Upper lobe of right lung (tissue), 1 donor: ENCODE measurements at regions not wholly inside any gene's neighbourhood (a gene's known extent, or its start where the extent isn't known, plus 50 kb on each side); places are given as distances from the start of the nearest gene placed in this dataset.
"Not testable (repeated sequence)": the region's sequence is repeated elsewhere in the genome, so short reads cannot be mapped to it uniquely, and the experiment has no call there.

ENCODE experiments used
- ATAC-seq: fragments of 200-7000 bp; cut with Tn5 transposase; one replicate; pipeline ENCODE4 v1.9.1; 2020; ENCODE audit warnings: mild to moderate bottlenecking, moderate library complexity
- DNase-seq: peaks from one replicate; pipeline ENCODE4 v3.0.0-alpha.2; 2020
- H3K27ac ChIP-seq: fragments of 200-600 bp; one replicate; pipeline ENCODE4 v1.8.0; 2022
- H3K27me3 ChIP-seq: fragments of 200-600 bp; one replicate; pipeline ENCODE4 v1.8.0; 2022; ENCODE audit warnings: mild to moderate bottlenecking
- H3K36me3 ChIP-seq: fragments of 200-600 bp; one replicate; pipeline ENCODE4 v1.8.0; 2022
- H3K4me1 ChIP-seq: fragments of 200-600 bp; one replicate; pipeline ENCODE4 v1.8.0; 2022
- H3K4me3 ChIP-seq: fragments of 200-600 bp; one replicate; pipeline ENCODE4 v1.8.0; 2022; ENCODE audit warnings: mild to moderate bottlenecking
- H3K9me3 ChIP-seq: fragments of 200-600 bp; one replicate; pipeline ENCODE4 v1.8.0; 2022
- intact Hi-C: fragments of 100-400 bp; cut with DNase I; formaldehyde crosslinking; loops from one replicate; pipeline ENCODE4 v1.11.0; 2022
- TF ChIP-seq, protein P1 (sequence below): fragments of 200-600 bp; IDR thresholded peaks from one replicate; pipeline ENCODE4 v1.8.0; 2022; ENCODE audit warnings: antibody characterized with exemption
- donor health status: DM: no; HTN: yes; CAD: no; lungs with severe emphysema.

DNA sequence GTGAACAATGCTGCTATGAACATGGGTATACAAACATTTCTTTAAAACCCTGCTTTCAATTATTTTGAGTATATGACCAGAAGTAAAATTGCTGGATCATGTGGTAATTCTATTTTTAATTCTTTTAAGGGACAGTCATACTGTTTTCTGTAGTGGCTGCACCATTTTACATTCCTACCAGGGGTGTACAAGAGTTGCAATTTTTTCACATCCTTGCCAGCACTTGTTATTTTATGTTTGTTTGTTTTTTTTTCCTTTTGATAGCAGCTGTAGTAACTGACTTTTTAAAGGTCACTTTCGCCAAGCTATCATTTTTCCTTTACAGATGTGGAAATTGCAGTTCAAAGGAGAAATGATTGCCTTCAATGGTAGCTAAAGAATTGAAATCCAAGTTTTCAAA, 99.5 kb downstream of the GPR85 start:
- Histone ChIP-seq H3K27me3 (no peaks in the 10 kb centered on the region), H3K36me3 (no peaks in the 10 kb centered on the region), H3K4me3 (no peak overlapping the region), H3K27ac (no peak overlapping the region), H3K9me3 (no peaks in the 10 kb centered on the region), H3K4me1 (no peaks in the 10 kb centered on the region)
- intact Hi-C loops = no loop called here
- no peak for DNase-seq
- TF ChIP-seq, protein P1, sequence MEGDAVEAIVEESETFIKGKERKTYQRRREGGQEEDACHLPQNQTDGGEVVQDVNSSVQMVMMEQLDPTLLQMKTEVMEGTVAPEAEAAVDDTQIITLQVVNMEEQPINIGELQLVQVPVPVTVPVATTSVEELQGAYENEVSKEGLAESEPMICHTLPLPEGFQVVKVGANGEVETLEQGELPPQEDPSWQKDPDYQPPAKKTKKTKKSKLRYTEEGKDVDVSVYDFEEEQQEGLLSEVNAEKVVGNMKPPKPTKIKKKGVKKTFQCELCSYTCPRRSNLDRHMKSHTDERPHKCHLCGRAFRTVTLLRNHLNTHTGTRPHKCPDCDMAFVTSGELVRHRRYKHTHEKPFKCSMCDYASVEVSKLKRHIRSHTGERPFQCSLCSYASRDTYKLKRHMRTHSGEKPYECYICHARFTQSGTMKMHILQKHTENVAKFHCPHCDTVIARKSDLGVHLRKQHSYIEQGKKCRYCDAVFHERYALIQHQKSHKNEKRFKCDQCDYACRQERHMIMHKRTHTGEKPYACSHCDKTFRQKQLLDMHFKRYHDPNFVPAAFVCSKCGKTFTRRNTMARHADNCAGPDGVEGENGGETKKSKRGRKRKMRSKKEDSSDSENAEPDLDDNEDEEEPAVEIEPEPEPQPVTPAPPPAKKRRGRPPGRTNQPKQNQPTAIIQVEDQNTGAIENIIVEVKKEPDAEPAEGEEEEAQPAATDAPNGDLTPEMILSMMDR = no peak
- ATAC-seq = no peak

DNA sequence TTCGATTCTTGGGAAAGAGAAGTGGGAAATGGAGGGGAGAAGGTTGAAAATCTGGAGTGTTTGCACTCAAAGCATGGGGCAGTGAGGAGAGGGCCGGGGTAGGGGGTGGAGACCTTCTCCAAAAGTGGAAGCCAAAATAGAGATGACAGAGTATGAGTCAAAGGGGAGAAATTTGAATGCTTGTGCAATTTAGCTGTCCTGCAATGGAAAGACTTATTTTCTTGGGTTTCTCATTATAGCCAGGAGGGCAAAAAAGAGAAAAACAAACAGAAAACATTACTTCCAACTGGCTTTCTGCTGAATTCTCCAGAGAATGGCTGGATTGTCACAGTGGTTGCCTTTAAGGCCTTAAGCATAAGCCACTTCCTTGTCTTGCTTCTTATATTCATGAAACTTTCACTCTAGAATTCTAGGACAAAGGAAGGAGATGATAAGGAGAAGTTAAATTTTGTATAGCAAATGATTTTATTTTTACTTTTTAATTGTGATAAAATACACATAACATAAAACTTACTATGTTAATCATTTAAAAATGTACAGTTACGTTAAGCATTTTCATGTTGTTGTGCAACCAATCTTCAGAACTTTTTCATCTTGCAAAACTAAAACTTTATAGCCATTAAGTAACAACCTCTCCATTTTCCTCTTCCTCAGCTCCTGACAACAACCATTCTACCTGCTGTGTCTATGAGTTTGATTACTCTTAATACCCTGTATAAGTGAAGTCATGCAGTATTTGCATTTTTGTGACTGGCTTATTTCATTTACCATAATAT, 100.2 kb downstream of the GPR85 start:
- intact Hi-C loops = no loop called here
- no peak overlapping the region for H3K27ac ChIP-seq
- H3K4me3 ChIP-seq = no peak overlapping the region
- H3K4me1 ChIP-seq = no peaks in the 10 kb centered on the region
- TF ChIP-seq, protein P1 = no peak
- no peak for ATAC-seq
- H3K27me3 ChIP-seq = no peaks in the 10 kb centered on the region
- no peak for DNase-seq
- no peaks in the 10 kb centered on the region for H3K9me3 ChIP-seq
- H3K36me3 ChIP-seq = no peaks in the 10 kb centered on the region

DNA sequence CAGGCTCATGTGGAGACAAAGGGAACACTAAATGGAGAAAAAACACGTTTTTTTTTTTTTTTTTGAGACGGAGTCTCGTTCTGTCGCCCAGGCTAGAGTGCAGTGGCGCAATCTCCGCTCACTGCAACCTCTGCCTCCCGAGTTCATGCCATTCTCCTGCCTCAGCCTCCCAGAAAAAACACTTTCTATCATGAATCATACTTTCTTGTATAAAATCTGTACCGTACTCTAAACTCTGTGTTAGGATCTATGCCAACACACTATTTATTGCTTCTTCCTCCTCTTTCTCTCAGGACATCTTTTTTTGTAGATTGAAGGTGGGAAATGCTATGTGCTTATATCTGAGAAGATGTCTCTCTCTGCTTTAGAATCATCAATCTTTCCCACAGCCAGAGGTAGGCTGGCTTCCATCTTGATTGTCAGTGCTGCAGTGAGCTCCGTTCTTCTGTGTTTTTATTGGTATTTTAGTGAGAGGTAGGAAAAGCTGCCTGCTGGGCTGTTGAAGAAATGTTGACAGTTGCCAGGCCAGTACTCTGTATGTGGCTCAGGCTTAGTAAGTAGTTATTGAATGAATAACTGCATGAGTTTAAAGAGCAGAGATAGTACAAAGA, 101.1 kb downstream of the GPR85 start:
- intact Hi-C loops = no loop called here
- H3K27me3 ChIP-seq = no peaks in the 10 kb centered on the region
- DNase-seq = no peak
- no peaks in the 10 kb centered on the region for H3K36me3 ChIP-seq
- no peaks in the 10 kb centered on the region for H3K9me3 ChIP-seq
- no peak overlapping the region for H3K4me3 ChIP-seq
- no peak overlapping the region for H3K27ac ChIP-seq
- no peaks in the 10 kb centered on the region for H3K4me1 ChIP-seq
- TF ChIP-seq, protein P1 = no peak
- ATAC-seq = no peak

DNA sequence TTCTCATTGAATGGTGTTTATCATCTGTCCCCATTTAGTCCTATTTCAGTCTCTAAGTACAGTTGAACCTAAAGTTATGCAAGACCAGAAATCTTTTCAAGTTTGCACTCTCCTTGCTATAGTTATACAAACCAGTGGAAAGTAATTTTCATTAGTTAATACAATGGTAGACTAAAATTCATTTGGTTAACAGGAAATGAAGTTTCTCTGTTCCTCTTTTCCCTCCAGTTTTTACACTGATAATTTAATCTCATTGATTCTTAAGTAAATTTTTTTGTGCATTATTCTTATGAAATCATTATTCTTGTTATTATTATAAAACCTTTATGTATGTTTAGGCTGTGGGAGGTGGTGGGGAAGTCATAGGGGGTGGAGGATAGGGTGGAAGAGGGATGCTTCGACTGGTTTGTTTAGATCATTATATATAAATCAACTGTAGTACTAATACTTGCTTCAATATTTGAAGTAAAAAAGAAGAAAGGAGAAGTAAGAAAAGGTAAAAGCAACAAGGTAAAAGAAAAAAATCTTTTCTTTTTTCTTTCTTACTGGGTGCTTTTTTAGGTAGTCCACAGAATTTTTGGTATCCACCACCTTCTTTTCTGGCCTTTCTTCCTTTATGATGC, 104.1 kb downstream of the GPR85 start:
- no peak overlapping the region for H3K4me3 ChIP-seq
- no peaks in the 10 kb centered on the region for H3K4me1 ChIP-seq
- DNase-seq = no peak
- no peak overlapping the region for H3K27ac ChIP-seq
- ATAC-seq = no peak
- TF ChIP-seq, protein P1 = no peak
- H3K27me3 ChIP-seq = no peaks in the 10 kb centered on the region
- H3K9me3 ChIP-seq = no peaks in the 10 kb centered on the region
- H3K36me3 ChIP-seq = no peaks in the 10 kb centered on the region
- intact Hi-C loops = no loop called here

DNA sequence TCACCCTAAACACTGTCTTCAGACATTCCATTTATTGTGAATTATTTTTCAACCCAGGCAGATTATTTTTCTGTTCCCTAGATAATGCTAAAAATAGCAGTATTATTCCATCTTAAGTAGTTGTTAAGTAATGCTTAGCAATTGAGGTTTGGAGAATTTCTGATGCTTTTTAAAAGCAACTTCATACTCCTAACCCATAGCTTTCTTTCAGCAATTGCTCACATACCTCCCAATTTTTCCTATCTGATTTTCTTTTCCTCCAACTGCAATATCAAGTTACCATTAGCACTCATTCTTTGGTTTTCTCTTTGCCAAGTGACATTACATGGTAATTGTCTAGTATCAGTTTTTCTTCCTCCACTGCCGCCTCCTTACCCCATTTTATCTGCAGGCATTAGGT, 104.7 kb downstream of the GPR85 start:
- intact Hi-C loops = no loop called here
- no peak for ATAC-seq
- TF ChIP-seq, protein P1 = no peak
- Histone ChIP-seq H3K27me3 (no peaks in the 10 kb centered on the region), H3K9me3 (no peaks in the 10 kb centered on the region), H3K36me3 (no peaks in the 10 kb centered on the region), H3K4me1 (no peaks in the 10 kb centered on the region), H3K4me3 (no peak overlapping the region), H3K27ac (no peak overlapping the region)
- DNase-seq = no peak

DNA sequence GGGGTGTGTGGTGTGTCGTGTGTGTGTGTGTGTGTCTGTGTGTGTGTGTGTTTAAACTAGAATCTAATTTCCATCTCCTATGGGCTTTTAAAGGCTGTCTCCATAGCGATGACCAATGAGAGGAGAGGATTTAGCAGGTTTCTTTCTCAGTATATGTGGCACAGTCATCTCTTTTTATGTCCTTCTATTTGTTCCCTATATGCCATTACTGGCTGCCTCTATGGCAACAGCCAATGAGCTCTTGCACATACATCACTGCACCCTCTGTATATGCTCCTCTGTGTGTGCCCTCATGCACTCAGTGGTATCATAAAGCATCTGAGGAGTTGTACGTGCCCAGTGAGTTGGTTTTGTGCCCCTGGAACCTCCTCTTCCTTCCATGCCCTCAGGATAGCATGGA, 107.6 kb downstream of the GPR85 start:
- H3K4me3 ChIP-seq, H3K9me3 ChIP-seq, intact Hi-C loops, H3K36me3 ChIP-seq, H3K4me1 ChIP-seq, ATAC-seq, H3K27me3 ChIP-seq, H3K27ac ChIP-seq, DNase-seq: not testable (repeated sequence)

DNA sequence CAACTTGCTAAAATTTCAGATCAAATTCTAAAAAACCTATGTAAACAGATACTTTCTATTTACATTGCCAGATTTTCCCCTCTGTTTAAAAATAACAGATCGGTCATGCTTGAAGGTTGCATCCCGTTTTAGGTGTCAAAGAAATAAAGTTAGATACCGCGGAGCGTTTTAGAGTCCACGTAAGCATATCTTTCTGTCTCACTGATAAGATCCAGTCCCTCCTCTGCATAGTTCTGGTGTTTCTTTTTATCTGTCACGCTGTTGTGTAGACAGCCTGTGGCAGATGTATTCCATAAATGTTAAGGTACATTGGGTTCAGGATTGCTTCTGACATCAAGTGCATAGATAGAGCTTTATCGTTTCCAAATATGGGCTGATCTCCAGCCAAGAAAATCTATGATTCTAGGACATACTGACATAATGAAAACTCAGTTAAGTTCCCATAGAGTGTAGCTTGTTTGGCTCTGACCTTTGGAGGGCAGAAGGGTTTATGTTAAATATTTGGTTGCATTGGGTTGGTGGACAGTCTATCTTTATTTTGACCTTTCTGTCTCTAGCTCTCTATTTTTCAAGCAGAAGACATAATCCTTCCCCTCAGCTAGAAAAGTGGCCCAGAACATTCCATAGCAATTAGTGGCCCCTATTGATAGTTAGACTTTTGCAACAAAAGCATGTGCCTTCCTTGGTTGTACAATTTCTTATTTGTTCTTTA, 109.2 kb downstream of the GPR85 start:
- H3K9me3 ChIP-seq, H3K36me3 ChIP-seq, DNase-seq, ATAC-seq, H3K4me1 ChIP-seq, H3K4me3 ChIP-seq, H3K27ac ChIP-seq, intact Hi-C loops, H3K27me3 ChIP-seq: not testable (repeated sequence)
